ENCODE measurements at regions not wholly inside any gene's neighbourhood (a gene's known extent, or its start where the extent isn't known, plus 50 kb on each side); places are given as distances from the start of the nearest gene placed in this dataset.
A peak's percentile ranks its signal among the peaks of the same experiment; 100 is the strongest.

GRCh38 chr4:26076896-26077295 lies 162.9 kb downstream of the SMIM20 start:
- no peak for DNase-seq (ENCODE audit: low read depth)
- H3K4me3 ChIP-seq (ENCODE audit: low read depth, low read length), result no peak overlapping the region
- no peak for TF ChIP-seq CTCF (conservative IDR thresholded peaks at IDR 0.05; ENCODE audit: low read depth, low read length)

GRCh38 chr4:26077756-26078155 lies 163.7 kb downstream of the SMIM20 start:
- no peak for DNase-seq (ENCODE audit: low read depth)
- TF ChIP-seq CTCF (conservative IDR thresholded peaks at IDR 0.05; ENCODE audit: low read depth, low read length), result no peak

GRCh38 chr4:26080870-26081628 lies 167.0 kb downstream of the SMIM20 start:
- H3K4me3 ChIP-seq (ENCODE audit: low read depth, low read length), result no peak overlapping the region
- DNase-seq (ENCODE audit: low read depth), result no peak
- no peak for TF ChIP-seq CTCF (conservative IDR thresholded peaks at IDR 0.05; ENCODE audit: low read depth, low read length)

More at GRCh38 chr4:26077756-26078155, 163.7 kb downstream of the SMIM20 start:
- H3K4me3 ChIP-seq (ENCODE audit: low read depth, low read length), result no peak overlapping the region

- DNase-seq (ENCODE audit: low read depth), result peak; percentile 70
- peak; percentile 60 for TF ChIP-seq CTCF (conservative IDR thresholded peaks at IDR 0.05; ENCODE audit: low read depth, low read length)
- H3K4me3 ChIP-seq (ENCODE audit: low read depth, low read length), result no peak overlapping the region
These were observed 167.9 kb downstream of the SMIM20 start for GRCh38 chr4:26081795-26082498.

- TF ChIP-seq CTCF (conservative IDR thresholded peaks at IDR 0.05; ENCODE audit: low read depth, low read length), result no peak
- DNase-seq (ENCODE audit: low read depth), result no peak
These were observed 168.5 kb downstream of the SMIM20 start for GRCh38 chr4:26082565-26082964.

GRCh38 chr4:26083987-26084386 lies 170.0 kb downstream of the SMIM20 start:
- peak; percentile 92 for DNase-seq (ENCODE audit: low read depth)
- no peak overlapping the region for H3K4me3 ChIP-seq (ENCODE audit: low read depth, low read length)
- no peak for TF ChIP-seq CTCF (conservative IDR thresholded peaks at IDR 0.05; ENCODE audit: low read depth, low read length)

More at GRCh38 chr4:26082565-26082964, 168.5 kb downstream of the SMIM20 start:
- H3K4me3 ChIP-seq (ENCODE audit: low read depth, low read length), result no peak overlapping the region

Data from choroid plexus epithelial cell (primary cell).